Stimulated activated CD4-positive, alpha-beta T cell treated with anti-CD3 and anti-CD28 coated beads, TNF-alpha, amount 100 ng/mL, for 48 hours (primary cell): ENCODE measurements at regions not wholly inside any gene's neighbourhood (a gene's known extent, or its start where the extent isn't known, plus 50 kb on each side); places are given as distances from the start of the nearest gene placed in this dataset.

Experiments
- DNase-seq, 3 donors: peaks; one replicate each; pipeline ENCODE4 v3.0.0-alpha.2; 2020; ENCODE audit warnings: low read depth in 3 of 3

DNA sequence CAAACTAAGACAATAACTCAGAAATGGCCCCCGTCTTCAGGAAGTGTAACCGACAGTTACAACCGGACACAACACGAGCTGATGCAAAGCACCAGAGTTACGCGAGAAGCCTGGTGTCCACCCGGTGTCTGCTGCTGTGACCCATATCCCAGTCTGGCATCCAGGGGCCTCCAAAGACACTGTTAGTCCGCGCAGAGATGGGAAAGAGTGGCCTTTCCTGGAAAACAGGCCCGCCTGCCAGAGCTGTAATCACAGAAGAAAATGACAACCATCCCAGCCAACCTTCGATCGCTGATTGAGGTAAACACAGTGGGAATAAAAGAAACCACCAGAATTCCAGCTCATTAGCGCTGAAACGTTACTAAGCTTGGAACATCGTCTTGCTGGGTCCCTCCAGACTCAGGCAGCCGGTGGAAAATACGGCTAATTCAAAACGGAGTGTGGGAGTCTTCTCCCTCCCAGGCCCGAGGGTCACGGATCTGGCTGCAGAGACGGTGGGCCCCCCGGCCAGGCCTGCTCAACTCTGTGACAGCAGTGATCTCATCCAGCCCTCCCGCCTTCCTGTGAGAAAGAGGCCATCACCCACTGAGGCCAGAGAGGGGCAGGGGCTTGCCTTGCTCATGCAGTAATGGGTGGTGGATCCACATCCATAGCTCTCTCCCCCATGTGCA is 273.9 kb upstream of the RTL1 start:
- DNase-seq: no peak

DNA sequence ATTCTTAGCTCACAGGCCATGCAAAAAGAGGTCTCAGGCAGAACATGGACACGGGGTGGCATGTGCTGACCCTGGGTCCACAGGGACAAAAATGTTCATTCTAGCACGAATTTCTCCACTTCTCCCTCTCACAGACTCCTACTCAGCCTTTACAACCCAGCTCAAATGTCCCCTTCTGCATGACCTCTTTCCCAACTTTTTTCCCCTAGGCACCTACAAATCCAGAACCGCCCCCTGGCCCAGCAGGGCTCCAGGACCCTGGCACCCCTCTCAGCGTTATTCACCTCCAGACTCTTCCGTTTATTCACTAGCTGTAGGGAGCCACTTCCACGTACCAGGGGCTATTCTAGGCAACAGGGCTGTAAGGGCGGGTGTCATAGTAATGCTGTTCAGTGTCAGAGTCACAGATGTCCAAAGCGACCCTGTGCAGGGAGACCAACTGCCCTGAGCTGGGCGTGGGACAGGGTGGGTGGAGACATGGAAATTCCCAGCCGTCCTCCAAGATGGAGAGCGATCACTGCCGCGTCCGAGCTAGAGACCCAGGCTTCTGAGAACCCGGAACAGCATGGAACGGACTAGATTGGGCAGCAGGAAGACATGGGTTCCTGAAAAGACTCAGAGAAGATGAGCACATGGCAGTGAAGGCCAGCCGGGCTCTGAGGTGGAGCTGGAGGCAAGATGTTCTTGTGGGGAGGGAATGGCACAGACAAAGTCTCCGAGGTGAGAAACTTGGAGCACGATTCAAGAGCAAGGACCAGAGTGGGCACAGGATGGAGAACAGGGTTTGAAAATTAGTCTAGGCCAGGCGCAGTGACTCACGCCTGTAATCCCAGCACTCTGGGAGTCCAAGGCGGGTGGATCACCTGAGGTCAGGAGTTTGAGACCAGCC is 274.9 kb upstream of the RTL1 start:
- no peak for DNase-seq

DNA sequence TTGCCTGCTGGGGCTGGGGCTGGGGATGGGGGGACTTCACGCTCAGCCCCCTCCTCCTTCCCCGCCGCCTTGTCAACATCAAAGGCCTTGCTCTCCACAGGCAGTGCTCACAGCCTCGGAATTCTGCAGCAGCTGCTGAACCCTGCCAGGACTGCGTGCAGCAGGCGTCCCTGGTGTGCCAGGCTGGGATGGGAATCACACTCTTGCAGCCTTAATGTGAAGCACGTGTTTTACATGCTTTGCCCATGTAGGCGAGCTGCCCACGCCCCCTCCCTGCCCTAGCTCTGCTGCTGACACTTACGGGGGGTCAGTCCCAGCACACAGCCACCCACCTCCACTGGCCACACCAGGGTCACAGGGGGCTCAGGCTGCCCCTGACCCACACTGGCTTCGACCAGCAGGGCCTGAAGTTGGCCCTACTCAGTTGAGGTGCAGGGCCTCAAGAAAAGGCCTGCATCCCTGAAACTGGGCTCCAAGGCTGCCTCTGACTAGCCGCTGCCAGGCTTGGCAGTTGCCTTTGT is 276.2 kb upstream of the RTL1 start:
- DNase-seq: no peak

DNA sequence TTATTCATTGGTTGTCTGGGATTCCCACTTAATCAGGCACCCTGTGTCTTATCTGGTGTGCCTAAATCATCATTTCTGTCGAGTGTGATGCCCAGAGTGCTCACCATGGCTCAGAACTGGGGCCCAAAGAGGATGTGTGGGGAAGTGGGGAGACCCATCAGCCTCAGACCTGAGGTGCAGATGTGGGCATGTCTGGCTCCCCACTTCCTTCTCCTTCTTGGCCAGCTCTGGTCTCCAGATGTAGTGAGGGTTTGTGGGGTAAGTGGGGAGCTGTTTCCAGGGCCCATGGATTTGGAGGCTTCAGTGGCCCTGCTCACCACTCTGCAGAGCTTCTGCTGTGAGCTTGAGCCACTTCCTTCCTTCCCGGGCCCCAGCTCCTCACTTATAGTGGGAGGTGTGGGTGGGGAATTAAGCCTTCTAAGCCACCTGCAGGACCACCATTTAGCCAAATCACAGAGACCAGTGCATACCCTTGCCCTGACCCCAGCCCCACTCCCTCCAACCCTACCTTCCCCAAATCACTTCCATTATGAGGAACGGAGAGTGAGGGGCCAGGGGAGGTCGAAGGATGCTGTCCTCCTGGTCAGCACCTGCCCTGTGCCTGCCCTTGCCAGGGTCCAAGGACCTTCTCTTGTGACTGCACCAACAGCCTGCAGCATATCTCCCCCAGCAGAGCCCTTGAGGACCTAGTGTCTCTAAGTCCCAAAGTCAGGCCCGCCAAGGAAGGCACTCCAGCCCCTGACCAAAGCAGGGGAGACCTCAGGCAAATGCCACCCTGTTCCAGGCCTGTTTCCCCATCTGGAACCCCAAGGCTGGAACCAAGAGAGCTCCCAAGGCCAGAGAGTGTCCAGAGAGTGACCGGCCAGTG is 278.2 kb upstream of the RTL1 start:
- no peak for DNase-seq

DNA sequence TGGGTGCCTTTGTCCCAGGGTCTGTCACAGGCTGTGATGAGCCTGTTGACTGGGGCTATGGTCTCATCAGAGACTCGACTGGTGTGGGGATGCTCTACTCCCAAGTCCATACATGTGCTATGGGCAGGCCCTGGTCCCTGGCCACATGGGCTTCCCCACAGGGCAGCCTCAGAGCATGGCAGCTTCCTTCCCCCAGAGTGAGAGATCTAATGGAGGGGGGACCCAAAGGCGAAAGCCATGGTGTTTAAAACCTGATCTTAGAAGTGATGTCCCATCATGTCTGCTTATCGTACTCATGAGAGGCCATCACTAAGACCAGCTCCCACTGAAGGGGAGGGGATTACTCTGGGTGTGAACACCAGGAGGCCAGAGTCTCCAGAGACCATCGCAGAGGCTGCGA is 279.0 kb upstream of the RTL1 start:
- DNase-seq: no peak

DNA sequence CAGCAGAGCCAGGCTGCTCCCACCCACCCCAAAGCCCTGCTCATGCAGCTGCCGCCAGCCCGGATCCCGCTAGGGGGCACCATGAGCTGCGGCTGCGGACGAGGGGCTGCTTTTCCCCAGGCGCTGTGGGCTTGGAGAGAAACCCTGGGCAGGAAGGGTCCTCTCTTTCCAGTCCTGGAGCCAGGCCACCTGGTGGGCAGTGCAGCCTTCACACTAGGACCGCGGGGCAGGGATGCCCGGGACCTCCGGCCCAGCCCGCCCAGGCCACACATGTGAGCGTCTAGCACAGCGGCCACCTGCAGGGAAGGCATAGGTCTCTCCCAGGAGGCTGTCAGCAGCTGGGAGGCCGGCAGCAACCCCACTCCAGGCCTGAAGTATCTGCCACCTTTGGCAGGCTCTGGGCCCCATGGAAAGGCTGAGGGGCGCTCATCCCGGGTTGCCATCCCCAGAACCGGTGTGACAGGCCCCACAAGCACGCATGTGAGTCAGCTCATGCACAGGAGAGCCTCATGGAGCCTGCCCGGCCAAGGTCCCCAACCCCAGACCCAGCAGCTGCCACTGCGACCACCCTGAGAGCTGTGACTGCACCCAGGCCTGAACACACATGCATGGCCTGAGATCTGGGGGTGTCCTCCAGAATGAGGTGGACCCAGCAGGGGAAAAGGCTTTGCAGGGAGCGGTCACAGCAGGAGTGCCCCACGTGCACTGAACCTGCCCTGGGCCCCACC is 280.0 kb upstream of the RTL1 start:
- no peak for DNase-seq

DNA sequence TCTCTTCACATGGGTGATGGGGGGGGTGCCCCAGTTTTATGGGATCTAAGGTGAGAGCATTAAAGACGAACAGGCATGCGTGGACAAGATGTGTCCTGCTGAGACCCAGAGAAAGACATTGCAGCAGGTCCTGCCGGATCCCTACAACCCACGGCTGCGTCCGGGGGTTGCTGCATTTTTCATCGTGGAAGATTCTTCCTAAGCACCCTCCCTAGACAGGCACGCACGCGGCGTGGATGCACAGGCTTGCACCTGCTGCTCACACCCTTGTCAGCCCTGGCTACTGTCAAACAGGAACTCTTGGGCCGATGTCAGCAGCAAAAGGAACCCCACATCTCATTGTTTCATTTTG is 280.6 kb upstream of the RTL1 start:
- DNase-seq: no peak

DNA sequence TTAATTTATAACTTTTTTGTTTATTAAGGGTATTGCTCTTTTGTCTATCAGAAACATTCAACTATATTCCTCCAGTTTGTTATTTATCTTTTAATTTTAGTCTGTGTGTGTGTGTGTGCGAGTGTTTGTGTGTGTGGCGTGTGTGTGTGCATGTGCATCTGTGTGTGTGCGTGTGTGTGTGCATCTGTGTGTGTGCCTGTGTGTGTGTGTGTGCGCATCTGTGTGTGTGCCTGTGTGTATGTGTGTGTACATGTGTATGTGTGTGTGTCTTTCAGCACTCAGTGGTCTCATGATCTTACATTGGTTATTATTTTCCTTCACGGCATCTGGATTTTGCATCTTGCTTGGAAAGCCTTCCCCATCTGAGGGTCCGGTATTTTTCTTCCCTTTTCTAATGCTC is 281.1 kb upstream of the RTL1 start:
- no peak for DNase-seq

DNA sequence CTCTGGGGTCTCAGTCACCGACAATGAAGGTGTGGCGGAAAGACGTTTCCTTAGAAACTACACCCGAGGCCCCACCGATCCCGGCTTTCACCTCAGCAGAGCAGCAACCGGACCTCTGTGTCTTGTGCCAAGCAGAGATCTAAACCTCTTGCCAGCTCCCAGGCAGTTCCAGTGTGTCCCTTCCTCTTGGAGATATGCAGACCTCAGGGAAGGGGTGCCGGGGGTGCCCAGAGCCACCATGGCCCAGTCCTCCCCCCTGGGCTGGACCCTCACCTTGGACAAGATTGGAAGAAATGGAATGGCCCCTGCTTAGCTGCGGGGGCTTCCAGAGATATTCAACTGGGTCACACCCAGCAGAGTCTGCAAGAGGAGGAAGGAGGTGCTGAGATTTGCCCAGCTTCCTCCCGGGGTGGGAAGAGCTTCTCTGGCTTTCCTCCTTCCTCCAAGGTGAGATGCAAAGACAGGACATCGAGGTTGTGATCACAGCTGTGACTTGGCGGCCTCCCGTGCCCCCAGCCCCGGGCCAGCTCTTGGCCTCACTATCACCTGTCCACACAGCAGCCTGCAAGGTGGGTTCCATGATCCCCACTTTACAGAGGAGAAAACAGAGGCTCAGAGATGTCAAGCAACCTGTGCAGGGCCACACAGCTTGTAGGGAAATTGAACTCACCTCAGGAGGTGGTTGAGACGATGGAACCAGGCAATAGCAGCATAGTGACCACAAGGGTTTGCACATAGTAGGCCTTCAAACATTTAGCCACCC is 281.7 kb upstream of the RTL1 start:
- no peak for DNase-seq

DNA sequence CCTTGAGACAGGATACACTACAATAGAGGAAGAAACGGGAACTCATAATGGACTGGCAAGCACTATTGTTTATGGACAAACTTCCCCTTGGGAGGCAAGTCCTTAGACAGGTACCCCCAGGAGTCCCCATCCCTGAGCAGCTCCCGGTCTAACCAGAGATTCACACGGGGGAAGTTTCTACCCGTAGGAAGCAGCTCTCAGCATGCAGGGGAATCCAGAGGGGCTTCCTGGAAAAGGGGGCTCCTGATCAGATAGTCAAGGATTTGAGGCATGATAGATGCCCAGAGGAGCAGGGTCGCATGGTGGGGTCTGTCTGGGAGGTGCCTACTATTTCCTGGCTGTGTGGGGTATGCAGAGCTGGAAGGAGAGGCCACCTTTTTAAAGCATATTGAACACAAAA is 282.4 kb upstream of the RTL1 start:
- no peak for DNase-seq

DNA sequence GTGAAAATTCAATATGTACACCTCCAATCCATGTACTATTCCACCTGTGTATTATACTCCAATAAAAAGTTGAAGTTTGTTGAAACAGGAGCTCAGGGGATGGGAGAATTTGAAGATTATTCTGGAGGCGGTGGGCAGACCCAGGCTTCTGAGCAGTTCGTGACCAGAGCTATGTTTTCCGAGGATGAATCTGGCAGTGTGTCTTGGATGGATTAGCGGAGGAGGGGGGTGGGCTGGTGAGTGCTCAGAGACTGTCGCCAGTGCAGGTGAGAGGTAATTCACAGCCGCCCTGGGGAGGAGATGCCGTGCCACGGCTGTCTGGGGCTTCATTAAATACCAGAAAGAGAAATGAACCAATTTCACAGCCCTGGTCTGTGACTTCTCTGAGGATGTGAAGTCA is 283.0 kb upstream of the RTL1 start:
- DNase-seq: no peak

DNA sequence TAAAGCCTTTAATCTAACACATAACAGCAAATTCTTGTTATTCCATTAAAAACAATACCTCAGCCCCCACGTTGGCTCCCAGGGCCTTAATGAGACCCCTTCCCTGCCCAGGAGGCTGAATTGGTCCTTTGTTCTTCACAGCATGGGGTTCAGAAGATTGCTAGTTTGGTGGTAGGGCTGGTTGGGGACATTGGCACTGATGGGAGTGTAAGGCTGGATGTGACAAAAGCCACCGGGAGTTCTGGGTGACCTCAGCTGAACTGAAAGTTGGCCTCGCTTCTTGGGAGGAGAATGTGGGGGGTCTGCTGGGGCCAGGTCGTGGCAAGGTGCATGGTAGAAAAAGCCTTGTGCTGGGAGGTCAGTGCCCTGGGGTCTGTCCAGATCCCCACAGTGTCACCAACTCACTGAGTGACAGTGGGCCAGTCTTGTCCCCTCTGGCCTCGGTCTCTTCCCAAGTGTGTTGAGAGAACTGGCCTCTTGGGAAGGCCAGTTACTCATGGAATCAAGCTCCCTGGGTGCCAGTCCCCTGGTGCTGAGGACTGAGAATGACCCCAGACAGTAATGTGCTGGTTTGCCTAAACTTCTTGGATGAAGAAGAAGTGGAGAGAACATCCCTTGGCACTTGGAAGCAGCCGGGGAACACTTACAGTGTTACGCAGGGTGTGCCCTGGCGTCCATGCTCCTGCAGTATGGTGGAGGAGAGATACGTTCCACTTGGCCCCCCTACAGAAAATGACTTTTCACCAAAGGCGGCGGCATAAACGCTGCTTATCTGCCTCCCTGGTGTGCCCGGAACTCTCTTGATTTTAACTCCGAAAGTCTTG is 283.7 kb upstream of the RTL1 start:
- DNase-seq: no peak

DNA sequence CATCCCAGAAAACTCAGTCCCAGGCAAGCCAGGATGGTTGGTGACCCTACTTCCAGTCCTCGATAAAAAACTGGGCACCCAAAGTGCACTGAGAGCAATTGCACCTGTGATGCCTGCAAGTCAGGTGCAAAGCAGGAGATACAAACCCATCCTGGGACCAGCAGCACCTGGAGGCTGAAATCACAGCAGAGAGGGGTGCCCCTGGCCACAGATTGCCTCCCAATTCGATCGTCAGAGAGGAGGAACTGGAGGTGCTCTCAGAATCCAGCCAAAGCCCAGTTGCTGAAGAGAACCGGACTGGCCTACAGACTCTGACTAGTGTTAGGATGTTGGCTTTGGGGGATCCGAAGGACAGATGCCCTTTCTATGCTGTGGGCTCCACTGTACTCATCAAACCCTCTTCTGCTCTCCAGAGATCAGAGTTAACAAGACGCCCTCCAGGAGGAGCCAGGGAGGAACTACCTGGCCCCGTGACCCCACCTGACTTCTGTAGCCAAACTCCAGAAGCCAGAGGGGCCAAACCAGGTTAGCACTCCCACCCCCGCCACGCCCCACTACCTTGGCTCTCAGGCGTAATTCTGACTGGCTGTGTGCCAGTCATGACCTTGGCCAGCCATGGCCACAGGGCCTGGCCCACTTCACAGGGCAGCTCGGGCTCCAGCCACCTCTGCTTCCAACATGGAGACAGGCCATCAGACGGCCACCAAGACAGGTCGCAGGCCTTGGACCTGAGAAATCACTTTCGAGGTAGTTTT is 284.5 kb upstream of the RTL1 start:
- no peak for DNase-seq

DNA sequence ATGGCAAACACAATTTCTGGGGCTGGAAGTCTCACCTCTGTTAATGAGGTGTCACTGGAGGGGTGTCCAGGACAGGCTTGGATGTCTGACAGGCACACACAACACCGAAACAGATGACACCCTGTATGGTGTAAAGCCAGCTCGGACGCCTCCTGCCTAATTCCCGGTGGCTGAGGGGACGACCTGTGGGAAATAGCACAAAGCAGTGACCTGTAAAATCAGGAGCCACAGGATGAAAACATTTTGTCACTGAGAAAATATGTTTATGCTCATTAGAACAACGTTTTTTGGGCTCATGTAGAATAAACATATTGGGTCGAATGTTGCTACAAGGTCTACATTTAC is 285.0 kb upstream of the RTL1 start:
- DNase-seq: no peak

DNA sequence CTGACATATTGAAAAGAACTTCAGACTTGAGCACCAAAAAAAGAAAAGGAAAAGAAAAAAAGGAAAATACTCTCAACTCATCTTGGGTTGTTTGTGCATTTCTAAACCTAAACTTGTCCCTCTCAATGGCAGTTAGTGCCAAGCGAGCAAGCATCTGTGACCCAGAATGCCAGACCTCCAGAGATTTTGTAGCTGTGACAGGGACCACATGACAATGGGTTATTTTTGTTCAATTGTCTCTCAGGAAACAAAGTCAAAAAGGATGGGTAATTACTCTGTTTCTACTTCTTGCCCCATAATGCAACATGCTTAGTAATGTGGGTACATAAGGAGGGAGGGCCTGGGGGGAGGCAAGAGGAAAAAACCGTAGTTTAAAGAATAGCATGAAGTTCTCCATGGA is 285.7 kb upstream of the RTL1 start:
- DNase-seq: no peak

DNA sequence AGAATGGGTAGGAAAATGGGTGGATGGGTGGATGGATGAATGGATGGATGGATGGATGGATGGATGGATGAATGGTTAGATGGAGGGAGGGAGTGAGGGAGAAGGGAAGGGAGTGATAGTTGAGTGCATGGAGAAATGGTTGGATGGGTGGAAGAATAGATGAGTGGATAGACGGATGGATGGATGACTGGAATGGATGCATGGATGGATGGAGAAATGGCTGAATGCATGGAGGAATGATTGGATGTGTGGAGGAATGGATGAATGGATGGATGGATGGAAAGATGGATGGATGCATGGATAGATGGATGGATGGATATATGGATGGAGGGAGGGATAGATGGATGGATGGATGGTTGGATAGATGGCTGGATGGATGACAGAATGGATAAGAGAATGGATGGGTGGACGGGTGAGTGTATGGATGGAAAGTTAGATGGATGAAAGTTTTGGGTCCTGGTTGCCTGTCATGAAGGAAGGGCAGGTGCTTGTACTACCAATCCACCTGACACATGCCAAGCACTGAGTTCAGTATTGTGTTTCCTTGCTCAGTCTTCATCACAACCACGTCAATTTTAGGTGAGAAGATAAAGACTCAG is 286.5 kb upstream of the RTL1 start:
- DNase-seq: no peak

DNA sequence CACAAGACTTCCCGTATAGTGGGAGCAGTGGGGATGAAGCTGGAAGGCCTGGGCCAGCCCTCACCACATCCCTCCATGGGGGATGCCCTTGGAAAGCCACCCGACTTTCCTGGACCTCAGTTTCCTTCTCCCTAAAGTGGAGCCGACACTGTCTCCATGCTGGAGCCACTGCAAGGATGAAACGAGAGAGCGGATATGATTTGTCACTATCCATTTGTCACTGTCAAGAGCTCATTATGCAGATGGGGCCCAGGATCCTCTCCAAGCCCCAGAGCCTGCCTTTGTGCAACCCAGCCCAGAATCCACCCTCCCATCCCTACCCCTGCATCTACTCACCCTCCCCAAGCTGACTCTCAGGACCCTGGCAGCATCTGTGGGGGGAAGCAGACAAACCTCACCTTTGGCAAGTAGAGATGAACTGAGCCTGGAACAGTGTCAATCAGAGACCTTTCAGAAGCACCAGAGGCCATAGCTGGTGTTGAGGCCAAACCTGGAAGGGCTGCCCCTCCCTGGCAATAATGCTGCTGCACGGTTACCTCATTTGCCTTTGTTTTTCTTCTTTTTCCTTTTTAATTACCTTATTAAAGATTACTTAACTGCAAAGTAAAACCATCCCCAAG is 287.7 kb upstream of the RTL1 start:
- DNase-seq: no peak
